ENCODE measurements at regions not wholly inside any gene's neighbourhood (a gene's known extent, or its start where the extent isn't known, plus 50 kb on each side); places are given as distances from the start of the nearest gene placed in this dataset.
A peak's percentile ranks its signal among the peaks of the same experiment; 100 is the strongest.

- H3K9me3 Mint-ChIP-seq, result no peaks in the 10 kb centered on the region; the same call in 1 of the 2 replicates
- H3K36me3 Mint-ChIP-seq (ENCODE audit: low read depth), result no peaks in the 10 kb centered on the region
- no peak for TF ChIP-seq CTCF (IDR thresholded peaks at IDR 0.05)
- H3K4me1 Mint-ChIP-seq (ENCODE audit: low read depth), result peaks cover 12% of the 10 kb centered on the region; the same call in 1 of the 2 replicates
- peak; percentile 34 for DNase-seq
- H3K27ac Mint-ChIP-seq, result no peak overlapping the region
- no peaks in the 10 kb centered on the region for H3K27me3 Mint-ChIP-seq (ENCODE audit: insufficient read depth)
- H3K4me3 Mint-ChIP-seq, result no peak overlapping the region
Measured at GRCh38 chr13:47005756-47006414, 109.0 kb upstream of the HTR2A start.

DNA sequence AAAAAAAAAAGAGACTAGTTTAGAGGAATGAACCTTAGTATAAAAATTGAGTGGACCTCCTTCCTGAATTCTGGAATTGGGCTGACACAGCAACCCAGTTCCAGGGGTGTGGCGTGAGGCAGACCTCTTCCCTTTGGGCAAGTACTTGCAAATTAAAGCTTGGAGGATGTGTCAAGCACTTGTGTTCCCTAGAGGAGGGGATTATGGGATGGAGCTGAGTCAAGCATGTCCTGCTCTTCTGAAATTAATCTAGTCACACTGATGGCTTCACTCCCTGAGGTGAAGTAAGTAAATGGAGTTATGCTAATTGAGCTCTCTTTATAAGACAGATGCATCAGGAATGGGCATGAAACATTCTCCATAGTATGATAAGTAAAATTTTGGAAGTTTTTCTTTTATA is 107.7 kb upstream of the HTR2A start:
- no peak for DNase-seq
- Mint-ChIP-seq H3K27me3 (ENCODE audit: insufficient read depth) (no peaks in the 10 kb centered on the region), H3K4me3 (no peak overlapping the region), H3K27ac (no peak overlapping the region), H3K9me3 (no peaks in the 10 kb centered on the region; the same call in 1 of the 2 replicates), H3K36me3 (ENCODE audit: low read depth) (no peaks in the 10 kb centered on the region), H3K4me1 (ENCODE audit: low read depth) (peaks cover 12% of the 10 kb centered on the region; the same call in 1 of the 2 replicates)
- TF ChIP-seq CTCF (IDR thresholded peaks at IDR 0.05), result no peak

DNA sequence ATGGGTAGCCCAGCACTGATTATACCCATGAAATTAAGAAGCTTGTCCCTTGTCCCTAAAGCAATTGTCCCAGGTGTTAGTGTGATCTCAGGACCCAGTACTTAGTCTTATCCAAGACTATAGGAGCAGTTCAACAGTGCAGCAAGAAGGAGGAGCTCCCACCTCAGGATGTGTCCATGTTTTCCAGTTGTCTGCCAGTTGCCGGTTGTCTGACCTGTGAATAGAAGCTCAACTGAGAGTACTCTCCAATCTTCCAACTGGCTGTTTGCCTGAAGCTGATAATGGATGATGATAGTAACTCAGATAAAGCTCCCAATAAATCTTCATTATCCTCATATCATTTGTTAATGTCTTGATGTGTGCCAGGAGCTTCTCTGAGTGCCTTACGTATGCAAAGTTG is 107.2 kb upstream of the HTR2A start:
- H3K27me3 Mint-ChIP-seq (ENCODE audit: insufficient read depth), result no peaks in the 10 kb centered on the region
- no peak for DNase-seq
- no peak overlapping the region for H3K4me3 Mint-ChIP-seq
- H3K36me3 Mint-ChIP-seq (ENCODE audit: low read depth), result no peaks in the 10 kb centered on the region
- H3K4me1 Mint-ChIP-seq (ENCODE audit: low read depth), result peaks cover 12% of the 10 kb centered on the region; the same call in 1 of the 2 replicates
- TF ChIP-seq CTCF (IDR thresholded peaks at IDR 0.05), result no peak
- no peaks in the 10 kb centered on the region; the same call in 1 of the 2 replicates for H3K9me3 Mint-ChIP-seq
- H3K27ac Mint-ChIP-seq, result no peak overlapping the region

- no peak for TF ChIP-seq CTCF (IDR thresholded peaks at IDR 0.05)
- no peak for DNase-seq
- Mint-ChIP-seq H3K27ac (no peak overlapping the region), H3K4me3 (no peak overlapping the region), H3K27me3 (ENCODE audit: insufficient read depth) (peaks cover 2% of the 10 kb centered on the region; the same call in 1 of the 2 replicates), H3K4me1 (ENCODE audit: low read depth) (peaks cover 3% of the 10 kb centered on the region; the same call in 1 of the 2 replicates), H3K36me3 (ENCODE audit: low read depth) (no peaks in the 10 kb centered on the region), H3K9me3 (no peaks in the 10 kb centered on the region; the same call in 1 of the 2 replicates)
Measured at GRCh38 chr13:47000165-47000564, 103.3 kb upstream of the HTR2A start.

- Mint-ChIP-seq H3K9me3 (no peaks in the 10 kb centered on the region; the same call in 1 of the 2 replicates), H3K4me3 (no peak overlapping the region), H3K4me1 (ENCODE audit: low read depth) (no peaks in the 10 kb centered on the region; the same call in 1 of the 2 replicates), H3K27me3 (ENCODE audit: insufficient read depth) (peaks cover 2% of the 10 kb centered on the region), H3K36me3 (ENCODE audit: low read depth) (no peaks in the 10 kb centered on the region), H3K27ac (no peak overlapping the region)
- no peak for DNase-seq
- TF ChIP-seq CTCF (IDR thresholded peaks at IDR 0.05), result no peak
Measured at GRCh38 chr13:46996316-46997030, 99.6 kb upstream of the HTR2A start.
